GM19238 (cell line): ENCODE measurements at regions not wholly inside any gene's neighbourhood (a gene's known extent, or its start where the extent isn't known, plus 50 kb on each side); places are given as distances from the start of the nearest gene placed in this dataset.
"Not testable (repeated sequence)": the region's sequence is repeated elsewhere in the genome, so short reads cannot be mapped to it uniquely, and the experiment has no call there.

Experiments
- DNase-seq: peaks from one replicate; pipeline ENCODE4 v3.0.0; 2011; ENCODE audit warnings: low spot score; ENCODE audit not compliant: insufficient read length

DNA sequence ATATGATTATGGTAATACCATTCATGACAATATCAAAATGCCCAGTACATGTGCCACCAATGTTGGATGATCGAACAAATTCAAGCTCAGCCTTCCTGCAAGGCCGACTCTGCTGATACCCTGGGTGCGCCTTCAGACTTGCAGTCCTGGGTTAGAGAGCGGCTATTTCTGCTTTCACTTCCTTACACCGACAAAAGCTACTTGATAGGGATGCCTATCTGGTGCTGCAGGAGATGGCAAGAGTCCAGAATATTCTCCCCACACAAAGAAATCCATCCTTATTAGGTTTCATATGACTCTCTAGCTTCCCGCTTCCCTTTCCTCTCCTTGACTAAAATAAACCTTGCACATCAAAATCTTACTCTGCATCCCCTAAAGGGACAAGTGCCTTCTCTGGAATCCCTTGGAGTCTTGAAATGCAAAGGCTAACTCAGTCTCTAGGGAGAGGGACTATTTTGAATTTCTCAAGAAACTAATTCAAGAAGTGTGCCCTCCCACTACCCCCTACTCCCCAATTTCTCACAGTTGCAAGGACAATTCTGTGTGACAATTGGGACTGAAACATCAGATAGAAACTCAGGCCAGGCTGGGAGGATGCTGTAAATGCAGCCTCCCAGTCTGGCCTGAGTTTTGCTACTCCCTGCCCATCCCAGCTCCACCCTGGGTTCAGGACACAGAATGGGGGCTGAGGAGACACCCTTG is 103.1 kb upstream of the USP24 start:
- DNase-seq: no peak

- DNase-seq: no peak
Measured at GRCh38 chr1:55317673-55318072, 102.5 kb upstream of the USP24 start.

DNA sequence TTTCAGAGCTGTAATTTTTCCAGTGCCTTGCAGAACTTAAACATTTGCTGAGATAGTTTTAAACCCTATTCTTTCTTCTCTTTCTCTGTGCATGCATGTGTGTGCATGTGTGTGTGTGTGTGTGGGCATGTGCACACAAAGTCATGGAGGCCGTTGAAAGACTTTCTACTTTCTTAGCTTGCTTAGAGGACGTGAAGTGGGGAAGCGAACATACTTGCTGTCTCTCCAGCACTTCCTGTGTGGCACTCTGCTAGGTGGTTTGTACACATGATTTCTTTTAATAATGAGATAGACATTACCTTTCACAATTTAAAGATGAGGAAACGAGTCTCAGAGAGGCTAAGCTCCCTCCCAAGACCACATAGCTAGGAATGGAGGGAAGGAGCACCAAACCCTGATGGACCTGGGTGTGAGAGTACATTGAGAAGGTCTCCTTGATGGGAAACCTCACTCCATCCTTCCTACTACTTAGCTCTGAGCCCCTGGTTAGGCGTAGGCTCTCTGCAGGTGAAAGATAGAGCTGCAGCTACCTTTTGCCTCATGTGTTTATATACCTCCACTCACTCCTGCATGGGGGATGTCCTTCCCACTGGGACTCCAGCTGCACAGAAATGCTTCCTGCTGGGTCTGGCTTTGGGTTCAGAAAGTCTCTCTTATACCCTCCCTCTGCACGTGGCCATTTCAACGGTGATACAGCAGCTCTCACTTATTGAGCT is 101.9 kb upstream of the USP24 start:
- no peak for DNase-seq

DNA sequence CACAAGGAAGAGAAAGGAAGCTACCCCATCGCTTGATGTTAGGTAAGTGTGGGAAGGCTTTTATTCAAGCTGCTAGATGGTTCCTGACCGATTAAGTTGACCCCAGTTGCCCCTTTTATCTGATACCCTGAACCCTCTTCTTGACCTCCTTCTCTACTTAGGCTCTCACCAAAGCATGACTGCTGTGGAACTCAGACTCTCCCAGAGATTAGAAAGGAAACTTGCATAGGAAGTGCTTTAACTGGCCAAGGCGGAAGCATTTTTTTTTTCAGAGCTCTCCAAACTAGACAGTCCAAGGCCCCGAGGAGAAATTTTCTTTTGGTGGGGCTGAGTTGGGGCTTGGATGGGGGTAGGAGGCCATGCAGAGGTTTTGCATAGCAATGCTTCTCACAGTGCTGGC is 101.3 kb upstream of the USP24 start:
- DNase-seq: no peak

DNA sequence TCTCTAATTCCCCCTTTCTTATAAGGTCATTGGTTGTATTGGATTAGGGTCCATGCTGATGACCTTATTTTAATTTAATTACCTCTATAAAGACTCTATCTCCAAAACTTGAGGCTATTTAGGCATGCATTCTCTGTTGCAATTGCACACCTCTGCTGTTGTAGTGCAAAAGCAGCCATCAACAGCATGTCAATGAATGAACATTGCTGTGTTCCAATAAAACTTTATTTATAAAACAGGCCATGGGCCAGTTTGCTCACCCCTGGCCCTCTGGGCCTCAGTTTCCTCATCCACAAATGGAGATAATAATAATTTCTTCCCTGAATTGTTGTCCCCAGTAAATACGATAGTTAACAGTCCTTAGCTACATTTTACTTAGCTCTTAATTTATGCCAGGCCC is 100.4 kb upstream of the USP24 start:
- no peak for DNase-seq

DNA sequence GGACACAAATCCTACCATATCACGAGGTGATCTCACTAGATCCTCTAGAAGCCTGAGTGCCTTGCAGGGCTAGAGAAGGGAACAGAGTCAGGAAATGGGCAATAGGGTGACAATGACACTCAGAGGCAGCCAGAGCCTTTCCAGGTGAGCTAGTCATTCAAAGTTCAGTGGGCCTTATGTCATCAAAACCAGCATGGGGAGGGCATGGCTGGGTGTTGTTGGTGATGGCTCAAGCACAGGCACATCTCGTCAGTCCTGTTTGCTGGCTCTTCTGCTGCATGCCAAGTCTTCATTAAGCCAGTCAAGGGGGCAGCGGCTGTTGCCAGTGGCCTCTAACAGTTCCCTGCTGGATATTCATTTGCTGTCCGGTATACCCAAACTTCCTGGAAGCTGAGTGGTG is 99.6 kb upstream of the USP24 start:
- no peak for DNase-seq

GRCh38 chr1:55313903-55314302 is 98.7 kb upstream of the USP24 start:
- DNase-seq: no peak

DNA sequence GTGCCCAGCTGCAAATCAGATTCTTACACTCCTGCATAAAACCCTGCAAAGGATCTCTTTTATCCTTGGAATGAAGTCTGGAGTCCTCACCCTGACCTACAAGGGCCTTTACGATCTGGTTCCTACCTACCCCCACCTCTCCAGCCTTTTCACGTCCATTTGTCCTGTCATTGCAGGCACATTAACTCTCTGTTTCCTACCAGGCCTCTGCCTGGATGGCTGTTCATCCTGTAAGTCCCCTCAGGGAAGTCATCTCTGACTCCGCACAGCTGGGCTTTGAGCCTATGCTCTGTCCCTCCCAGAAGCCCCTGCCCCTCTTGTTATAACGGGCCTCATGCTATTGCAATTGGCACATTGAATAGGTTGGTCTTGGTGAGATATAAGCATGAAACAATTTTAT is 96.8 kb upstream of the USP24 start:
- DNase-seq: no peak

DNA sequence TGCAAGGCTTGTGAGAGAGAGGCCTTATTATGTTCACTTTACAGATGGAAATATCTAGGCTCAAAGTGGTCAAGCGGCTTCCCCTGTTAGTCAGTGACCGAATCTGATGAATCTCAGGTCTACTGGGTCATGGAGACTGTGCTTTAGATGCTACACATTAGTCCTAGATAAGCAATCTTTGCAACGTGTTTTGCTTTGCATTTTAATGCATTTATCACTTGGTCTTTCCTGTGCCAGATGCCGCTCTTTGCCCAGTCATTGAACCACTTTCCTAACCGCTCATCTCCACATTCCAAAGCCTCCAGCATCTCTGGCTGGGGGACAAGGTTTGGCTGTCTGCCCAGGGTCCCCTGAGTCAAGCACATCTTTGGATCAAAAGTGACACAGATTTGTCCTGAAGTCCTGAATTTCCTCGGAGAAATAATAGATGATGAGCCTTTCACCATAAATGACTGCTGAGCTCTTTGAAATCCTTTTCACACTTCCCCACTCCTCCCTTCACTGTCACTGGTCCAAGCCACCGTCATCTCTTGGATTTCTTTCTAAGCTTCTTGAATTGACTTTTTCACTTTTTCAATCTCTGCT is 96.0 kb upstream of the USP24 start:
- no peak for DNase-seq

GRCh38 chr1:55310505-55310971 is 95.4 kb upstream of the USP24 start:
- DNase-seq: no peak

DNA sequence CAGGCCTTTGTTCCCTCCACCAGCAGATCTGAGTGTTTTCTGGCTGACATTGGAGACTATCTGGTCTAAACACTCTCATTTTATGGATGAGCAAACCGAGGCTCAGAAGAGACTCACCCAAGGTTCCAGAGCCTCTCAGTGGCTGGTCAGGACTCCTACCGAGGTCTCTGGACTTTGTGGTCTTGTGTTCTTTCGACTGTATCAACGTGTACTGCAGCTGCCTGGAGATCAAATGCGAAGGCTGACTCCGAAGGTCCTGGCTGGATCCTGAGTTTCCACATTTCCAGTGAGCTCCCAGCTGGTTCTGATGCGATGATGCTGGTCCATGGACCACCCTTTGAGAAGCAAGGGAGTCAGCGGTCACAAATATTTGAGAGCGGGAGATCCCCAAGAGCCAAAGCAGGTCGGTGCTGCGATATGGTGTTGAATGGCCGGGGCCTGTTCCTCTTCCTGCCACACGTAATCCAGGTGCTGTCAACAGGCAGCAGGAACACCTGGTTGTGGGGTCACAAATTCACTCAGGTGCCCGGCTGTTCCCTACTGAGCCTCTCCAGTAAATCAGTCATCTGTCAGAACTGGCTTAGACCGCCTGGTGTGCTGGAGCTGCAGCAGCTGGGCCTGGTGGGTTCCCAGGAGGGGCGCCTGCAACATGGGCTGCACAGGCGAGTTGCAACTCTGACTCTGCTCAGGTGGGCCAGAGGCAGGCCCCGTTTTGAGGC is 94.8 kb upstream of the USP24 start:
- no peak for DNase-seq

DNA sequence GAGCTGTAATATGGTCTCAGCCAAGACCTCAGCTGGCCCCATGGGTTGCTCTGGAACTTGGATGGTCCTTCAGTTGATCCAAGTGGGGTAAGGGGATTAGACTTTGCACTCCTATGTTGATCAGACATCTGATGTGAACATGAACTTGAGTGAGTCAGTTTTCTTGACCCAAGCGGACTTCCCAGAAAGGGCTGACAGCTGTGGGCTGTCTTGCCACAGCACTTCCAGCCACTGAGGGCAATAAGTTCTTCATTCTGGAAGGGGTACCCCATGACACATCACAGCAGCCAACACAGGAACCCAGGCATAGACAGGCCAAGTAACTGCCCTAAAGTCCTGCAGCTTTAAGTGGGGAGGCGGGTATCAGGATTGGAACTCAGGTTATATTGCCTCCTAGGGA is 93.9 kb upstream of the USP24 start:
- no peak for DNase-seq

GRCh38 chr1:55305735-55306134 is 90.6 kb upstream of the USP24 start:
- no peak for DNase-seq

- DNase-seq: no peak
Measured at GRCh38 chr1:55304229-55304740, 89.1 kb upstream of the USP24 start.

- no peak for DNase-seq
Measured at GRCh38 chr1:55302972-55303371, 87.8 kb upstream of the USP24 start.

DNA sequence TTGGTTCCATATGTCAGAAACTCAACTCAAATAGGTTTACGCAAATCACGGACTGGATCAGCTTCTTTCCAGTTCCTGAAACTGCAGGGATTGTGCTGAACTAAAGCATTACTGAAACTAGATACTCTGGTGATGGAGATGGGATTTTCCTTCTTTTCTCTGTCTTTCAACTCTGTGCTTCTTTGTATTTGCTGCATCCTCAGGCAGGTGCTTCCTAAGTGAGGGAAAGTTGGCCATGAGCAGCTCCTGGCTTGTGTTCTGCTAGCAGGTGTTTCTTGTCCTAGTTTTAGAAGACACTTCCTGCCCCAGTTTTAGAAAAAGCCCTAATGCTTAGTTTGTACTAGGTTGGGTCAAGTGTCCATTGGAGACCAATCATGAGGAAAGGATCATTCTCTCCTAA is 86.7 kb upstream of the USP24 start:
- DNase-seq: no peak

GRCh38 chr1:55300975-55301374 is 85.8 kb upstream of the USP24 start:
- DNase-seq: no peak

DNA sequence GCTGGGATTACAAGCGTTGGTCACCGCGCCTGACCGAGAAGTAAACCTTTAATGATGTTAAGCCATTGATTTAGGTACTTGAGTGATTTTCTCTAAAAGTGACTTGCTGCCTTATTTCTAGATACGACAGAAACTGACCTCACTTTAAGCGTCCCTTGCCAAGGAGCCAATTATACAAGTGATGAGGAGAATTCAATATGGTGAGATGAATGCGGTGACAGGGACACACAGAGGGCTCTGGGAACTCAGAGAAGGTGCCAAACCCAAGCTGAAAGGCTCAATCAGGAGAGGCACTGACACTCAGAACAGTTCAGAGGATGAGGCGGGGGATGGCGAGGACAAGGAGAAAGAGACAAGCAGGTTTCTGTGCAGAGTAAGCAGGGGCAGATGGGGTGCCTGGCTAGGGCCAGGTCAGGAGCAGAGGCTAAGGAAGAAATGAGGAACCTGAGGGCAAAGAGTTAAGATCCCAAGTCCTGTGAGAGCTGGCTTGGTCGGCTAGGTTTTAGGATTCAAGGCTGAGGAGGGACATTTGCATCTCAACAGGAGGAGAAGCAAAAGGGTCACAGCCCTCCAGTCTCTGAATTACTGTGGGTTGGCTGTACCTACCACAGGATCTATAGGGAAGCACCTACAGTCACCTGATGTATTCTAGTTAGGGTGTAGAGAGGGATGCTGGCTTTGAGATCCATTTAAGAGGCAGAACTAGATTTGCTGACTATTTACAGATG is 83.2 kb upstream of the USP24 start:
- no peak for DNase-seq

GRCh38 chr1:55296247-55296646 is 81.1 kb upstream of the USP24 start:
- not testable (repeated sequence) for DNase-seq

GRCh38 chr1:55289614-55290013 is 74.5 kb upstream of the USP24 start:
- no peak for DNase-seq

- DNase-seq: no peak
Measured at GRCh38 chr1:55289042-55289441, 73.9 kb upstream of the USP24 start.
